ENCODE measurements at regions not wholly inside any gene's neighbourhood (a gene's known extent, or its start where the extent isn't known, plus 50 kb on each side); places are given as distances from the start of the nearest gene placed in this dataset.

GRCh38 chr6:170111141-170111664 is 179.7 kb downstream of the DLL1 start:
- Histone ChIP-seq H2BK15ac (ENCODE audit: low read length) (no peak overlapping the region), H2BK5ac (ENCODE audit: low read depth, low read length) (no peak overlapping the region), H4K91ac (replicated peaks; ENCODE audit: insufficient read length, low read length) (no peak overlapping the region), H3K23me2 (ENCODE audit: low read depth, low read length) (no peaks in the 10 kb centered on the region), H3K4me3 (ENCODE audit: extremely low read depth in 1 of 4, insufficient read depth in 2 of 4, low read depth in 3 of 4, low read length in 4 of 4) (no peak overlapping the region), H3K56ac (replicated peaks; ENCODE audit: insufficient read length, low read depth, low read length) (no peak overlapping the region), H3K27ac (ENCODE audit: low read depth, low read length) (no peak overlapping the region), H2AFZ (ENCODE audit: low read length) (no peak overlapping the region), H3K9me3 (ENCODE audit: insufficient read depth in 2 of 2, low read depth in 1 of 2, low read length in 1 of 2) (no peaks in the 10 kb centered on the region), H2BK20ac (ENCODE audit: low read length) (no peak overlapping the region), H2BK12ac (ENCODE audit: low read depth, low read length) (no peak overlapping the region), H3K4me1 (replicated peaks in 1 of 4; ENCODE audit: control insufficient read depth in 3 of 4, insufficient read depth in 4 of 4, low read length in 3 of 4) (no peaks in the 10 kb centered on the region; a peak in 2 of 7 replicates), H3K79me2 (ENCODE audit: control insufficient read depth in 1 of 2, insufficient read depth in 2 of 2, low read length in 2 of 2) (no peaks in the 10 kb centered on the region), H3K9ac (replicated peaks in 1 of 4; ENCODE audit: extremely low read depth in 1 of 4, low read depth in 3 of 4, low read length in 3 of 4) (no peak overlapping the region), H3K27me3 (replicated peaks in 1 of 4; ENCODE audit: control insufficient read depth in 3 of 4, extremely low read depth in 1 of 4, insufficient read depth in 3 of 4, low read length in 3 of 4) (no peaks in the 10 kb centered on the region; a peak in 1 of 7 replicates), H3K18ac (ENCODE audit: extremely low read depth, low read length) (no peak overlapping the region), H4K5ac (ENCODE audit: insufficient read length, low read depth, low read length) (no peak overlapping the region), H4K8ac (ENCODE audit: extremely low read depth, insufficient read depth, low read length) (no peak overlapping the region), H3K4me2 (ENCODE audit: insufficient read depth in 1 of 2, low read depth in 2 of 2, low read length in 2 of 2) (no peak overlapping the region), H2BK120ac (replicated peaks; ENCODE audit: low read depth, low read length) (no peak overlapping the region), H4K20me1 (replicated peaks in 1 of 2; ENCODE audit: control insufficient read depth in 1 of 2, insufficient read depth in 2 of 2, low read length in 2 of 2) (no peaks in the 10 kb centered on the region), H3K79me1 (ENCODE audit: low read depth, low read length) (no peaks in the 10 kb centered on the region), H3K36me3 (ENCODE audit: control insufficient read depth in 2 of 4, insufficient read depth in 4 of 4, low read length in 3 of 4) (no peaks in the 10 kb centered on the region), H2AK5ac (ENCODE audit: low read depth, low read length) (no peak overlapping the region), H3K4ac (replicated peaks; ENCODE audit: insufficient read length, low read depth, low read length) (no peak overlapping the region), H3K23ac (ENCODE audit: insufficient read length) (no peak overlapping the region), H3K14ac (ENCODE audit: insufficient read length) (no peak overlapping the region)
- DNase-seq (ENCODE audit: low read depth in 1 of 2, low spot score in 2 of 2) (peak in 1 of 2 experiments; percentile 4), FAIRE-seq (no peak)
- 95% methylated on average over 8 of the region's 8 CpGs; no CpG with 5 or more reads in 1 of the 2 experiments for WGBS, 2 experiments (ENCODE audit: extremely low coverage in 1 of 2, insufficient coverage in 1 of 2, insufficient read length in 1 of 2, insufficient replicate concordance in 2 of 2, low coverage in 1 of 2, low lambda C conversion rate in 2 of 2, missing lambda C conversion rate in 1 of 2)
- ChIA-PET POLR2A (ENCODE audit: partially characterized antibody) (no interaction called here), CTCF (ENCODE audit: partially characterized antibody) (interaction anchor here (1.7 to 2.7 kb wide), 2 partner anchors 14 to 18 kb away, joined by 5 to 9 read pairs; no protein-coding TSS in a partner anchor)
- TF ChIP-seq SAP30 (IDR thresholded peaks at IDR 0.05; ENCODE audit: insufficient read depth, insufficient replicate concordance, low read length) (no peak), MAX (IDR thresholded peaks at IDR 0.05) (no peak), SIRT6 (IDR thresholded peaks at IDR 0.05; ENCODE audit: low read length) (no peak), POU5F1 (IDR thresholded peaks at IDR 0.05; ENCODE audit: low read depth, low read length) (no peak), HDAC2 (IDR thresholded peaks at IDR 0.05; ENCODE audit: borderline replicate concordance in 1 of 2, low read depth in 2 of 2, low read length in 2 of 2) (no peak), FOSL1 (IDR thresholded peaks at IDR 0.05; ENCODE audit: insufficient read depth, low read depth, low read length) (no peak), PHF8 (conservative IDR thresholded peaks at IDR 0.05; ENCODE audit: low read depth, low read length) (no peak), TBP (IDR thresholded peaks at IDR 0.05; ENCODE audit: low read depth, low read length) (no peak), CBX5 (IDR thresholded peaks at IDR 0.05; ENCODE audit: low read depth, low read length) (no peak), EZH2 (IDR thresholded peaks at IDR 0.05; ENCODE audit: low read depth, low read length, severe bottlenecking) (no peak), SRF (IDR thresholded peaks at IDR 0.05; ENCODE audit: low read depth, low read length) (no peak), ATF3 (IDR thresholded peaks at IDR 0.05; ENCODE audit: insufficient read depth, low read depth, low read length) (no peak), KDM4A (IDR thresholded peaks at IDR 0.05; ENCODE audit: low read depth, low read length, severe bottlenecking) (no peak)

All from H1 (cell line).